ENCODE measurements at regions not wholly inside any gene's neighbourhood (a gene's known extent, or its start where the extent isn't known, plus 50 kb on each side); places are given as distances from the start of the nearest gene placed in this dataset.

GRCh38 chr7:83702446-83702845 lies 53.5 kb upstream of the SEMA3E start:
- TF ChIP-seq PATZ1 (CRISPR knock-in tag; IDR thresholded peaks at IDR 0.05; ENCODE audit: borderline replicate concordance) (no peak), ZNF70 (CRISPR knock-in tag; IDR thresholded peaks at IDR 0.05) (no peak), TSHZ2 (CRISPR knock-in tag; IDR thresholded peaks at IDR 0.05) (no peak), ZFP3 (CRISPR knock-in tag; IDR thresholded peaks at IDR 0.05) (no peak), CREB5 (CRISPR knock-in tag; IDR thresholded peaks at IDR 0.05; ENCODE audit: low read depth) (no peak), RARB (CRISPR knock-in tag; IDR thresholded peaks at IDR 0.05) (no peak), GLIS3 (CRISPR knock-in tag; IDR thresholded peaks at IDR 0.05) (no peak), ARNTL (CRISPR knock-in tag; IDR thresholded peaks at IDR 0.05; ENCODE audit: borderline replicate concordance, low read depth) (no peak), PPARA (CRISPR knock-in tag; IDR thresholded peaks at IDR 0.05; ENCODE audit: borderline replicate concordance) (no peak), ISL1 (CRISPR knock-in tag; IDR thresholded peaks at IDR 0.05) (no peak), TOX (CRISPR knock-in tag; IDR thresholded peaks at IDR 0.05; ENCODE audit: borderline replicate concordance) (no peak), ZFP30 (CRISPR knock-in tag; IDR thresholded peaks at IDR 0.05) (no peak), ESRRG (CRISPR knock-in tag; IDR thresholded peaks at IDR 0.05) (no peak)
